Heart left ventricle (tissue), 13 donors: ENCODE measurements at regions not wholly inside any gene's neighbourhood (a gene's known extent, or its start where the extent isn't known, plus 50 kb on each side); places are given as distances from the start of the nearest gene placed in this dataset.

Source experiments
- CTCF ChIP-seq, 12 donors: fragments of 200-600 bp; sonication (generic) in 4 of 12; IDR thresholded peaks; one replicate each; pipeline versions ENCODE4 v1.5.0 to v1.8.0; 2018 to 2022; ENCODE audit warnings: antibody characterized with exemption in 12 of 12, mild to moderate bottlenecking in 5 of 12
- POLR2A ChIP-seq, 2 donors: fragments of 450-650 bp; IDR thresholded peaks; one replicate each; pipeline ENCODE4 v1.6.1; 2017; ENCODE audit warnings: antibody characterized with exemption in 2 of 2, mild to moderate bottlenecking in 2 of 2, moderate library complexity in 2 of 2
- donor health status: ischemic (EF 13 %, LVEDD 7.1; RV severe dilation, severe dysfunction).
- donor health status: DM: no; HTN: yes; CAD: no.
- donor health status: DM: no; HTN: no; CAD: no.
- donor health status: ischemic (EF 25% LVEDD 6.9; RV normal size, moderate dysfunction).
- donor health status: ischemic (EF 25% LVEDD 5.7; RV mildly dilated, moderate dysfunction).
- donor health status: ischemic (EF 35%, LVEDD 5.7; RV mildly dilated, moderate dysfunction).
- donor health status: nonischemic (EF 11% LVEDD 7.7; RV severe dilation, severe dysfunction).
- donor health status: DM: yes; HTN: yes; CAD: no.
- donor health status: PGD.
- donor health status: ischemic (EF 29% LVEDD 5.4; RV normal size, mild dysfunction).
- donor health status: nonischemic (EF 23%, LVEDD 6.1; RV moderate dilation, normal function).

GRCh38 chr12:67798768-67799167 lies 150.2 kb downstream of the DYRK2 start:
- TF ChIP-seq CTCF (IDR thresholded peaks at IDR 0.05), result no peak
- TF ChIP-seq POLR2A (IDR thresholded peaks at IDR 0.05), result no peak
